DMS79 (cell line): ENCODE measurements at regions not wholly inside any gene's neighbourhood (a gene's known extent, or its start where the extent isn't known, plus 50 kb on each side); places are given as distances from the start of the nearest gene placed in this dataset.

Experiments used
- DNase-seq: peaks from one replicate; lab custom pipeline; 2025; lab: John Stamatoyannopoulos, UW

GRCh38 chr15:85847031-85847430, 52.3 kb upstream of the KLHL25 start:
- DNase-seq, result no peak

- DNase-seq, result no peak
These were observed 55.2 kb upstream of the KLHL25 start for GRCh38 chr15:85849946-85850345.

GRCh38 chr15:85852969-85853368, 58.2 kb upstream of the KLHL25 start:
- DNase-seq, result no peak

- no peak for DNase-seq
These were observed 59.8 kb upstream of the KLHL25 start for GRCh38 chr15:85854345-85855097.

- no peak for DNase-seq
These were observed 64.1 kb upstream of the KLHL25 start for GRCh38 chr15:85858586-85859375.

- DNase-seq, result no peak
These were observed 64.9 kb upstream of the KLHL25 start for GRCh38 chr15:85859671-85860070.

- no peak for DNase-seq
These were observed 65.9 kb upstream of the KLHL25 start for GRCh38 chr15:85860394-85861161.

GRCh38 chr15:85865070-85865684, 70.5 kb upstream of the KLHL25 start:
- DNase-seq, result no peak

GRCh38 chr15:85867250-85867649, 72.5 kb upstream of the KLHL25 start:
- DNase-seq, result no peak

GRCh38 chr15:85869124-85869523, 74.4 kb upstream of the KLHL25 start:
- no peak for DNase-seq

- no peak for DNase-seq
These were observed 75.7 kb upstream of the KLHL25 start for GRCh38 chr15:85870216-85871014.

- no peak for DNase-seq
These were observed 76.8 kb upstream of the KLHL25 start for GRCh38 chr15:85871545-85871944.

- no peak for DNase-seq
These were observed 77.4 kb upstream of the KLHL25 start for GRCh38 chr15:85872125-85872524.

GRCh38 chr15:85874236-85874635, 79.5 kb upstream of the KLHL25 start:
- DNase-seq, result no peak

GRCh38 chr15:85875756-85876155, 81.0 kb upstream of the KLHL25 start:
- DNase-seq, result no peak

- DNase-seq, result no peak
These were observed 84.1 kb upstream of the KLHL25 start for GRCh38 chr15:85878828-85879225.

- no peak for DNase-seq
These were observed 84.8 kb upstream of the KLHL25 start for GRCh38 chr15:85879334-85880163.

GRCh38 chr15:85880501-85881190, 85.9 kb upstream of the KLHL25 start:
- no peak for DNase-seq

GRCh38 chr15:85886309-85886811, 91.6 kb upstream of the KLHL25 start:
- DNase-seq, result no peak
